Endothelial cell of umbilical vein (primary cell): ENCODE measurements at regions not wholly inside any gene's neighbourhood (a gene's known extent, or its start where the extent isn't known, plus 50 kb on each side); places are given as distances from the start of the nearest gene placed in this dataset.

Experiments used
- BruUV-seq: library from RNA; stranded (reverse); fragments of 400-500 nt; replicated peaks from 2 replicates; lab custom pipeline; 2021; lab: Mats Ljungman, UMichigan
- CTCF ChIA-PET: fragments of 300-600, 350-600 bp; sonication (Branson Sonifier 250); formaldehyde crosslinking; loops from one replicate; lab custom pipeline; 2021; ENCODE audit warnings: antibody characterized with exemption, inconsistent platforms; lab: Charles Lee
- POLR2A ChIA-PET: fragments of 300-600, 350-600 bp; sonication (Branson Sonifier 250); formaldehyde crosslinking; loops from one replicate; lab custom pipeline; 2021; ENCODE audit warnings: antibody characterized with exemption, inconsistent platforms; lab: Charles Lee
- DNase-seq: peaks from one replicate; pipeline ENCODE4 v3.0.0-alpha.2; 2011; ENCODE audit warnings: low read depth, low spot score
- FAIRE-seq: peaks from 2 replicates; lab custom pipeline; 2011; peaks lifted over from hg19 to GRCh38; lab: Jason Lieb, UNC
- H2AFZ ChIP-seq: 2 replicates; pipeline ENCODE4 v1.6.0; 2012; ENCODE audit warnings: low read depth, low read length, control low read depth, inconsistent platforms
- H3K27ac ChIP-seq: 2 replicates; pipeline ENCODE4 v1.5.1; 2011; ENCODE audit warnings: low read depth, mild to moderate bottlenecking, control low read depth, low read length, moderate library complexity; ENCODE audit not compliant: insufficient read depth
- H3K27me3 ChIP-seq, 2 experiments: 2 replicates each; pipeline versions ENCODE4 v1.6.0 to v1.6.1; 2011; ENCODE audit warnings: low read length in 2 of 2, mixed read lengths in 1 of 2; ENCODE audit not compliant: control insufficient read depth in 2 of 2, insufficient read depth in 2 of 2
- H3K36me3 ChIP-seq, 2 experiments: 2 replicates in 1 of 2; 3 replicates in 1 of 2; pipeline ENCODE4 v1.5.1; 2011; ENCODE audit warnings: low read length in 2 of 2, mild to moderate bottlenecking in 1 of 2, moderate library complexity in 1 of 2; ENCODE audit not compliant: control insufficient read depth in 2 of 2, insufficient read depth in 2 of 2; ENCODE audit errors: extremely low read depth in 1 of 2
- H3K4me1 ChIP-seq: 3 replicates; pipeline ENCODE4 v1.5.1; 2011; ENCODE audit warnings: mild to moderate bottlenecking, low read length; ENCODE audit not compliant: control insufficient read depth, insufficient read depth; ENCODE audit errors: extremely low read depth
- H3K4me2 ChIP-seq: 2 replicates; pipeline ENCODE4 v1.6.1; 2011; ENCODE audit warnings: low read length, control low read depth, mixed read lengths; ENCODE audit not compliant: insufficient read depth
- H3K4me3 ChIP-seq, 3 experiments: fragments of 200-600 bp in 1 of 3; sonication (generic), shearing (Covaris generic) in 1 of 3; replicated peaks in 1 of 3; 2 replicates each; pipeline ENCODE4 v1.5.1; 2011 to 2016; ENCODE audit warnings: control low read depth in 3 of 3, low read length in 3 of 3, mild to moderate bottlenecking in 2 of 3, inconsistent platforms in 1 of 3, low read depth in 1 of 3, moderate library complexity in 1 of 3; ENCODE audit not compliant: insufficient read depth in 1 of 3
- H3K79me2 ChIP-seq: 2 replicates; pipeline ENCODE4 v1.6.0; 2012; ENCODE audit warnings: low read length, inconsistent platforms; ENCODE audit not compliant: control insufficient read depth, insufficient read depth
- H3K9ac ChIP-seq: replicated peaks from 2 replicates; pipeline ENCODE3; 2011; ENCODE audit warnings: low read length, control low read depth; ENCODE audit not compliant: insufficient read depth; ENCODE audit errors: extremely low read depth
- H3K9me1 ChIP-seq: replicated peaks from 3 replicates; pipeline ENCODE4 v1.6.0; 2011; ENCODE audit warnings: mild to moderate bottlenecking, low read length; ENCODE audit not compliant: control insufficient read depth, insufficient read depth; ENCODE audit errors: extremely low read depth
- H3K9me3 ChIP-seq: replicated peaks from 2 replicates; pipeline ENCODE4 v1.5.1; 2012; ENCODE audit warnings: low read length, inconsistent platforms; ENCODE audit not compliant: control insufficient read depth, insufficient read depth
- H4K20me1 ChIP-seq: replicated peaks from 2 replicates; pipeline ENCODE3; 2011; ENCODE audit warnings: mild to moderate bottlenecking, low read length; ENCODE audit not compliant: control insufficient read depth, insufficient read depth; ENCODE audit errors: extremely low read depth
- CTCF ChIP-seq, 2 donors: IDR thresholded peaks; 1 replicate in 1 of 2; 2 replicates in 1 of 2; pipeline ENCODE4 v1.5.1; 2011; ENCODE audit warnings: low read length in 2 of 2, mild to moderate bottlenecking in 2 of 2, moderate library complexity in 2 of 2, control low read depth in 1 of 2, inconsistent platforms in 1 of 2, low read depth in 1 of 2; ENCODE audit not compliant: insufficient read depth in 1 of 2; ENCODE audit errors: extremely low read depth in 1 of 2
- EZH2 ChIP-seq: IDR thresholded peaks from 2 replicates; pipeline ENCODE4 v1.6.1; 2012; ENCODE audit warnings: borderline replicate concordance, low read depth, mild to moderate bottlenecking, moderate library complexity, low read length, inconsistent platforms; ENCODE audit not compliant: severe bottlenecking
- FOS ChIP-seq: IDR thresholded peaks from 2 replicates; pipeline ENCODE4 v1.6.1; 2011; ENCODE audit warnings: mild to moderate bottlenecking, low read length, moderate library complexity, borderline replicate concordance; ENCODE audit not compliant: insufficient read depth
- GATA2 ChIP-seq: IDR thresholded peaks from 2 replicates; pipeline ENCODE4 v1.7.0; 2011; ENCODE audit warnings: low read depth, mild to moderate bottlenecking, moderate library complexity, mixed read lengths, low read length; ENCODE audit not compliant: insufficient read length, insufficient read depth
- JUN ChIP-seq: IDR thresholded peaks from 2 replicates; pipeline ENCODE4 v1.6.1; 2011; ENCODE audit warnings: borderline replicate concordance, low read depth; ENCODE audit not compliant: insufficient read length, insufficient read depth
- MAX ChIP-seq: IDR thresholded peaks from 2 replicates; pipeline ENCODE4 v1.6.1; 2011; ENCODE audit not compliant: insufficient read depth, insufficient read length
- MYC ChIP-seq: IDR thresholded peaks from one replicate; pipeline ENCODE4 v1.6.1; 2011; ENCODE audit warnings: mild to moderate bottlenecking, low read depth, low read length
- POLR2A ChIP-seq: IDR thresholded peaks from 2 replicates; pipeline ENCODE4 v1.6.1; 2012; ENCODE audit warnings: low read depth, mild to moderate bottlenecking, control low read depth, low read length
- POLR2AphosphoS5 ChIP-seq: IDR thresholded peaks from 2 replicates; pipeline ENCODE4 v1.6.1; 2012; ENCODE audit warnings: low read depth, mild to moderate bottlenecking, control low read depth, low read length, moderate library complexity; ENCODE audit not compliant: insufficient read depth
- dilution Hi-C: fragments of 300-500 bp; cut with MboI; formaldehyde crosslinking; loops from one replicate; pipeline ENCODE4 v1.15.0; 2019; ENCODE audit warnings: low sequenced_read_pairs; ENCODE audit not compliant: extremely low pct_ligation_motif_present
- intact Hi-C: fragments of 100-400 bp; cut with micrococcal nuclease; formaldehyde crosslinking; loops from one replicate; pipeline ENCODE4 v1.10.0; 2022

GRCh38 chr5:71937921-71938698, 169.2 kb upstream of the MAP1B start:
- DNase-seq (no peak), FAIRE-seq (no peak)
- H3K4me1 ChIP-seq = peaks cover 7% of the 10 kb centered on the region
- H3K79me2 ChIP-seq = no peaks in the 10 kb centered on the region
- H3K27ac ChIP-seq = no peak overlapping the region
- ChIA-PET POLR2A (no interaction called here), CTCF (interaction anchor here (0.6 kb wide), 1 partner anchor 24 kb away, joined by 3 read pairs; no protein-coding TSS in a partner anchor)
- H3K36me3 ChIP-seq = no peaks in the 10 kb centered on the region
- peaks cover 32 to 35% of the 10 kb centered on the region in 2 experiments for H3K27me3 ChIP-seq
- BruUV-seq = no TSS peak
- dilution Hi-C loops (no loop called here), intact Hi-C loops (no loop called here)
- no peak for TF ChIP-seq POLR2A
- TF ChIP-seq JUN = no peak
- TF ChIP-seq MAX = no peak
- TF ChIP-seq POLR2AphosphoS5 = no peak
- no peak for TF ChIP-seq EZH2
- TF ChIP-seq FOS = no peak
- no peak for TF ChIP-seq MYC
- no peak for TF ChIP-seq GATA2
- TF ChIP-seq CTCF (IDR thresholded peaks at IDR 0.05; ENCODE audit: extremely low read depth in 1 of 2, insufficient read depth in 1 of 2, low read depth in 1 of 2, low read length in 2 of 2) = no peak
- no peak overlapping the region for H3K4me3 ChIP-seq
- no peak overlapping the region for H3K9ac ChIP-seq
- H3K4me2 ChIP-seq = no peak overlapping the region
- H2AFZ ChIP-seq = no peak overlapping the region
- peaks cover 4% of the 10 kb centered on the region for H3K9me1 ChIP-seq
- H3K9me3 ChIP-seq = no peaks in the 10 kb centered on the region
- no peaks in the 10 kb centered on the region for H4K20me1 ChIP-seq
